Sciatic nerve (tissue), 2 donors: ENCODE measurements at regions not wholly inside any gene's neighbourhood (a gene's known extent, or its start where the extent isn't known, plus 50 kb on each side); places are given as distances from the start of the nearest gene placed in this dataset.

Experiments
- ATAC-seq: fragments of 200-7000 bp; cut with Tn5 transposase; one replicate; pipeline ENCODE4 v1.9.1; 2020; ENCODE audit warnings: mild to moderate bottlenecking, moderate library complexity
- DNase-seq: peaks from one replicate; pipeline ENCODE4 v3.0.0-alpha.2; 2020; ENCODE audit warnings: low spot score
- intact Hi-C: fragments of 100-400 bp; cut with DNase I; formaldehyde crosslinking; loops from one replicate; pipeline ENCODE4 v1.14.2; 2022
- donor health status: DM: no; HTN: no; CAD: no.
- donor health status: DM: no; HTN: no; CAD: no.

GRCh38 chr5:175131432-175131831 lies 312.6 kb downstream of the DRD1 start:
- intact Hi-C loops: no loop called here
- ATAC-seq (no peak), DNase-seq (no peak)

GRCh38 chr5:175129619-175130018 lies 314.4 kb downstream of the DRD1 start:
- intact Hi-C loops: no loop called here
- no peak for ATAC-seq
- no peak for DNase-seq

GRCh38 chr5:175129121-175129520 lies 314.9 kb downstream of the DRD1 start:
- intact Hi-C loops: no loop called here
- ATAC-seq (no peak), DNase-seq (no peak)

DNA sequence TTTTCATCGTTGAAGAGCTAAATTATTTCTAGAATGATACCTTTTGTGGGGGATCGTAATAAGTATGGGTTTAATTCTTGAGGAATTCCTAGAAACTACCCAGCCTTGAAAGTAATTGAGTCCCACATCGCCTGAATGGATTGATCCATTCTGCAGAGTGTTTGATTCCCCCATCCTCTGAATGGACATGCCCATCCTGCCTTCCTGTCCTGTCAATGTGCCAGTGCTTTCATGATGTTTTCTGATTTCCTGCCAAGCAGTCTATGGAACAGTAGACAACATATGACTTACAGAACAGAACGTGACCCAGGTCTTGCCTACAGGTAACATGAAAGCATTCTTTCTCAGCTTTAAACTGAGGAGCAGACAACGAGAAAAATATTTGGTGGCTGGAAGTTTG lies 319.2 kb downstream of the DRD1 start:
- intact Hi-C loops: no loop called here
- ATAC-seq (no peak), DNase-seq (no peak)

DNA sequence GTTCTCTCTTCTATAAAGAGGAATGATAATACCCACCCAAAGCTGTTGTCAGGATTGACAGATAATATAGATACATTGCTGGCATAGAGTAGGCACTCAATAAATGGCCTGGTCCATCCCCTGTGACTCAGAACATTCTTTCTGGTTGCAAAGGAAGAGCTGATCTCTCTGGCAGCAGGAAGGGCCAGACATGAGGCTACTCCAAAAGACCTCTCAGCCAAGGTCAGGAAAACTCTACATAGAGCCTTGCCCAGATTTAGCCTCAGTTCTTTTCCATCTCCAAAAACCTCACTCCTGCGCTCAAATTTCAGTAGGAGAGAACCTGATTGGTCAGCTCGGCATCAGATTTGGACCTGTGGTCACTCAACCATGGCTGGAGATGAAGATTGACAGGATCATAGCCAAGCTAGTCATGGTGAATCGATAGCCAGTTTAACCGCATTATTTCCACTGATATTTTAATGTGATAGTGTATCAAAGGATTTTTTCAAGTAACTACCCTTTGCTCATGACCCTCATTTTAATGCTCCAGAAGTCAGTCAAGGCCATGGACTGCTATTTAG lies 319.6 kb downstream of the DRD1 start:
- no peak for DNase-seq
- ATAC-seq: no peak
- intact Hi-C loops: no loop called here

- DNase-seq (no peak), ATAC-seq (no peak)
- intact Hi-C loops: no loop called here
Observed at GRCh38 chr5:175123542-175123941, 320.4 kb downstream of the DRD1 start.

DNA sequence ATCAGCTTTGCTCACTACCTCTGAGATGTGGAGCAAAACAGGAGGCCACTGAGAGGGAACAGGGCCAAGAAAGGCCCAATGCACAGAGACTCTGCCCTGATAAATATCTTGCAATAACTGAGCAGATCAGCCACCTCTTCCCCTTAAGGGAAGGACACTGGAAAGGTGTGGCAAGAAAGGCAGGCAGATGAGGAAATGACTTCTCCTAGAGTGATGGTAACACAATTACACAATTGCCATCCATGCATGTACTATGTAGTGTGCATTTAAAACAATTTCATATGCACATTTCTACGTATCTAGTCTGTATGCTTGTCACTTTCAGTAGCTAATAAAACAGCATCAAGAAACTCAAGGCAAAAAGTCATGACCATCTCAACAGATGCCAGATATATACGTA lies 322.5 kb downstream of the DRD1 start:
- intact Hi-C loops: no loop called here
- ATAC-seq (no peak), DNase-seq (no peak)

DNA sequence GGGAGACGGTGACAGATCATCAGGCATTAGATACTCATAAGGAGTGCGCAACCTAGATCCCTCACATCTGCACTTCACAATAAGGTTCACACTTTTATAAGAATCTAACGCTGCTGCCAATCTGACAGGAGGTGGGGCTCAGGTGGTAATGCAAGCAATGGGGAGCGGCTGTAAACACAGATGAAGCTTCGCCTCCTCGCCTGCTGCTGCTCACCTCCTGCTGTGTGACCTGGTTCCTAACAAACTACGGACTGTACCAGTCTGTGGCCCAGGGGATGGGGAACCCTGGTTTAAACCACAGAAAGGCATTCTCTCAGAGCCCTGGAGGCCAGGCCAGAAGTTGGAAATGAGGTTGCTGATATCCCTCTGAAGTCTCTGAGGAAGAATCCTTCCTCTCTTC lies 323.6 kb downstream of the DRD1 start:
- DNase-seq (no peak), ATAC-seq (no peak)
- intact Hi-C loops: no loop called here

GRCh38 chr5:175118700-175119309 lies 325.2 kb downstream of the DRD1 start:
- DNase-seq (no peak), ATAC-seq (no peak)
- intact Hi-C loops: no loop called here

DNA sequence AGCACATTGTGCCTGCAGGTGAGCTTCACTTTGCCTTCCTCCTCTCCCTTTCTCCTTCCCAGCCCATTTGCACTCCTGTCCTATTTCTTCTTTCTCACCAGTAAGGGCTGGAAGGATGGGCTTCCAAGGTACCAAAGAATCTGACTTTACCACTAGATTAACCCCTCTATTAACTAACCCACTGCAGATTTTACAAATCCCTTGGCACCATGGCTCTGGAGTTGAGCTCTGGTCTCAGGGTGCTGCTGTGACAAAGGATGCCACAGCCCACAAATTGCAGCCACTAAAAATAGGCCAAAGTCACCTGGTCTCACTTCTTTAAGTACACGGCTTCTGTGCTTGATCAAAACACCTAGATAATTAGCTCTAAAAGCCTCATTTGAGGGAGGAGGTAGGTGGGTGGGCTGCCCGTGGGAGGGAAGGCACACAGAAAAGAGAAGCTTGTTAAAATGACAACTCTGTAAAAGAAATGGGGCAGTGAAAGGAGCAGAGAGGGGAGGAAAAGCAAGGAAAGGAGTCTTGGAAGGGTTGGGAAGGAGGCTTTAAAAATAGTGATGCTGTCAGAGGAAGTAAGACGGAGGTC lies 327.4 kb downstream of the DRD1 start:
- ATAC-seq: no peak
- DNase-seq: no peak

DNA sequence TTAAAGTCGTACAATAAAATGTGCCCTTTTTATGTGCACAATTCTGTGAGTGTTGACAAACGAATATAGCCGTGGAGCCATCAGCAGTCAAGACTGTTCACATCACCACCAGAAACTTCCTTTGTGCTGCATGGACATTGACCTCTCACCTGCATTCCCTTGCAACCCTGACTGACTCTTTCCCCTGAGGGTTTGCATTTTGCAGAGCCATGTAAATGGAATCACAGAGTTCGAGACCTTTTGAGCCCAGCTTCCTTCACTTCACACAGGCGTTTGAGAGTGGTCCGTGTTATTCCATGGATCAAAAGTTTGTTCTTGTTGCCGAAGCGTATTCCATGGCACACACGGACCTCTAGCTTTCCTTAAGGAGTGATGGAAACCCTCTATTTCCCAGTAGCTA lies 328.2 kb downstream of the DRD1 start:
- ATAC-seq (no peak), DNase-seq (no peak)
- intact Hi-C loops: no loop called here

More for the DNA sequence above, 327.4 kb downstream of the DRD1 start:
- intact Hi-C loops: no loop called here

- ATAC-seq (no peak), DNase-seq (no peak)
Observed at GRCh38 chr5:175113947-175114346, 330.0 kb downstream of the DRD1 start.

GRCh38 chr5:175109058-175109755 lies 334.8 kb downstream of the DRD1 start:
- intact Hi-C loops: no loop called here
- DNase-seq (no peak), ATAC-seq (peak; percentile 83)

More at GRCh38 chr5:175113947-175114346, 330.0 kb downstream of the DRD1 start:
- intact Hi-C loops: no loop called here

GRCh38 chr5:175107865-175108264 lies 336.1 kb downstream of the DRD1 start:
- ATAC-seq (no peak), DNase-seq (no peak)
- intact Hi-C loops: no loop called here

GRCh38 chr5:175107028-175107588 lies 336.9 kb downstream of the DRD1 start:
- intact Hi-C loops: no loop called here
- DNase-seq (no peak), ATAC-seq (no peak)

- intact Hi-C loops: no loop called here
- ATAC-seq: no peak
- no peak for DNase-seq
Observed at GRCh38 chr5:175104677-175105076, 339.3 kb downstream of the DRD1 start.

DNA sequence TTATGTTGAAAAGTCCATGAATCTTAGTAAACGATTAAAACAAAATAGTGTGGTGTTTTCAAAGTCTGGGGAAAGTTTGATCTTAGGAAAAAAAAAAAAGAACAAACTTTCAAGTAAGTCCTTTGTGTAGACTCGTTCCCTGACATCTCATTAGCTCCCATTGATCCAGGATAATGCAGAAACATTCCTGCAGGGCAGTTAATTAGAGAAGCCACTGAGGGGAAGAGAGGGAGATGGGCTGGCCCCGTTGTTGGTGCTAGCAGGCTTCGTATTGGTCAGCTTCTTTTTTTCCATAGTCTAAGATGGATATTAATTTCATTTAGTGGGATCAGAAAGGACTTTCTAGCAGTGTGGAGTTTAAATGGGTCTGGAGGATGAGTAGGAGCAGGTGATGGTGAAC lies 340.2 kb downstream of the DRD1 start:
- ATAC-seq: no peak
- intact Hi-C loops: no loop called here
- no peak for DNase-seq

- DNase-seq (no peak), ATAC-seq (no peak)
Observed at GRCh38 chr5:175102717-175103116, 341.3 kb downstream of the DRD1 start.

GRCh38 chr5:175098301-175098700 lies 345.7 kb downstream of the DRD1 start:
- intact Hi-C loops: no loop called here
- ATAC-seq: no peak
- no peak for DNase-seq

More at GRCh38 chr5:175102717-175103116, 341.3 kb downstream of the DRD1 start:
- intact Hi-C loops: no loop called here
